Ramos (cell line): ENCODE measurements at regions not wholly inside any gene's neighbourhood (a gene's known extent, or its start where the extent isn't known, plus 50 kb on each side); places are given as distances from the start of the nearest gene placed in this dataset.
"Not testable (repeated sequence)": the region's sequence is repeated elsewhere in the genome, so short reads cannot be mapped to it uniquely, and the experiment has no call there.

Experiments used
- in situ Hi-C: fragments of 300-500 bp; cut with MboI; formaldehyde crosslinking; loops from one replicate; pipeline ENCODE4 v1.14.3; 2022; ENCODE audit warnings: low sequenced_read_pairs; ENCODE audit not compliant: unreplicated experiment

DNA sequence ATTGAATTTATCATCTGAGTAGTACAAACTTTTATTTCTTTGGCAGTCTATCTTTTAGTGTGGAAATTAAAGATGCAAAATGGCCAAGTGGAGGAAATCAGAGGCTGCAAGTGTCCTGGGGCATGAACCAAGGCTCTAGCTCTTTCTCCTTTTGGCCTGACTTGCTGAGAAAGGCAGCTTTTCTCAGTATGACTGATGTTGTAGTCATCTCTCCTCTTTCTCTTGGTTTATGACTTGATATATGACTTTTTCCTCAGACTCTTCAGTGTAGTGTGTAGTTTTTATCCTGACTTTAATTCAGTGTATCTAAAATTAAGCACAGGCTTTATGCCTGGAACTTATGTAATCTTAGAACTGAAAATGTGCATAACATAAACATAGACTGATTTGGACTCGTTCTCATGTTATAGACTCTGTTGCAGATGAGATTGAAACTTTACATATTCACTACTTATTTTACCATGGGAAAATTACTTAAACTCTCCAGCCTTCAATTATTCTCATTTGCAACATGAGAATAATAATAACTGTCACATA is 65.7 kb downstream of the SLITRK5 start:
- in situ Hi-C loops: no loop called here

GRCh38 chr13:87754097-87754496 is 82.9 kb downstream of the SLITRK5 start:
- in situ Hi-C loops: no loop called here

GRCh38 chr13:87769445-87769844 is 98.3 kb downstream of the SLITRK5 start:
- in situ Hi-C loops: no loop called here

GRCh38 chr13:87777387-87777786 is 106.2 kb downstream of the SLITRK5 start:
- in situ Hi-C loops: no loop called here

GRCh38 chr13:87778128-87778527 is 107.0 kb downstream of the SLITRK5 start:
- in situ Hi-C loops: no loop called here

DNA sequence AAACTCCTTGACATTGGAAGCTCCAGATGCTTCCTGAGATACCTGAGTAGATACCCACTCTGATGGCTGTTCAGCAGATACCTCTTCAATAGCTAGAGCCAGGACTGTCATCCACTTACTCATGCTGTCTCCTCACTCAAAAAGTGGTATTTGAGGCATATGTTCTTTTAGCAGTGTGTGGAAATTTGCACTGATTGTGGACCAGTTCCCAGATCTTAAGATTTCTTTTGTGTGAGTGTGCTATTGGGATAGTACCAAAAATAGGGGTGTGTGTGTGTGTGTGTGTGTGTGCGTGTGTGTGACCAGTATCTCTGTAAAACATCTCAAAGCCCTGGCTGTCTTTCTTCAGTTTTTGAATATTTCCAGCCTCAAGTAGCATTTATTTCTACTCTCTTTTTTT is 108.3 kb downstream of the SLITRK5 start:
- in situ Hi-C loops: no loop called here

- in situ Hi-C loops: no loop called here
Observed at GRCh38 chr13:87783366-87783765, 112.2 kb downstream of the SLITRK5 start.

- in situ Hi-C loops: no loop called here
Observed at GRCh38 chr13:87788363-87788762, 117.2 kb downstream of the SLITRK5 start.

DNA sequence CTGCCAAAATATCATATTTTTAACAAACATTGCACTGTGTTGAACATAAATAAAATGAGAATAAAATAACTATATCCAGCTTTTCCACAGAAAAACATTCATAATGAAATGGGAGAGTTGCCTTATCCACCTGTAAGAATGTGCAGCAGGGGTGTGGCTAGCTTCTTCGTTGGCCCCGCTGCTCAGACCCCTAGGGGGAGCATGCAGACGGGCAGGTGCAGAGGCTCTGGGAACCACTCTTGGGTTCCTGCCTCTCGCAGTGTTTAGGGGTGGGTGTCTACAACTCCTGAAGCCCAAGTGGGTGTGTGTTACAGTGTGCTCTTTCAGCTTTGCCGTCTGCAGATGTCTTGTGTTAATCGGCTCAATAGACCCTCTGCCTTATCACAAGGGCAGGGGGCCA is 121.7 kb downstream of the SLITRK5 start:
- in situ Hi-C loops: no loop called here

GRCh38 chr13:87798536-87798935 is 127.4 kb downstream of the SLITRK5 start:
- in situ Hi-C loops: no loop called here

- in situ Hi-C loops: no loop called here
Observed at GRCh38 chr13:87810391-87810801, 139.2 kb downstream of the SLITRK5 start.

DNA sequence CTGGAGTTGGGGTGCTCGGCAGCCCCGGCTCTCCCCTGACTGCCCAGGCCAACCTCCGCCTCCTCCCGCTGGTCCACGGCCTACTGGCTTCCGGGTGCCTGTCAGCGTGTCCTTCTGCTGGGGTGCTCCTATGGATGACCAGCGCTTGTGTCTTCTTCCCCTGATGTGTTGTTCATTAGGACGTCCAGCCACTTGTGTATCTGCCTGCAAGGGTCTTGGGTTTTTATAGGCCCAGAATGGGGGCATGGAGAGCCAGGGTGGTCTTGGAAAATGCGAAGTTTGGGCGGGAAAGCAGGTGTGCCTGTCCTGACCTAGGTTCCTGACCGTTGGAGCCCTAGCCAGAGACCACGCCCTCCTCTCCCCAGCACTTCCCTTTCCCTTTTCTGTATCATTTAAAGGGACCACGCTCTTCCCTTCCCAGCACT is 139.8 kb downstream of the SLITRK5 start:
- in situ Hi-C loops: no loop called here

DNA sequence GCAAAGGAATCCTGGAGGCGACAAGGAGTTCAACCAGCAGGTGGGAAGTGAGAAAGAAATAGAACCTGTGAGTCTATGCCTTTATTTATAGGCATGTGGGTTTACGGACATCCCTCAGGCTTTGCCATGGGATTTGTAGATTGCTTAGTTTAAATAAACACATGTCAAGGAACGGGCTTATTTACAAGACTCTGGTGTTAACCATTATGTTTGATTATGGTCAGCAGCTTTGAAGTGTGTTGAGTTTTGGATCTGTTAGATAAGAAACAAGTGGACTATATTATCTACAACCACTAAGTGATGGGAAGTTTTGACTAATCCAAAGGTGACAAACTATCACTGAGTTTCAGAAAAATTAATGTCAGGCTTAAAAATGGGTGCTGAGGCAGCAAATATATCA is 143.2 kb downstream of the SLITRK5 start:
- in situ Hi-C loops: no loop called here

DNA sequence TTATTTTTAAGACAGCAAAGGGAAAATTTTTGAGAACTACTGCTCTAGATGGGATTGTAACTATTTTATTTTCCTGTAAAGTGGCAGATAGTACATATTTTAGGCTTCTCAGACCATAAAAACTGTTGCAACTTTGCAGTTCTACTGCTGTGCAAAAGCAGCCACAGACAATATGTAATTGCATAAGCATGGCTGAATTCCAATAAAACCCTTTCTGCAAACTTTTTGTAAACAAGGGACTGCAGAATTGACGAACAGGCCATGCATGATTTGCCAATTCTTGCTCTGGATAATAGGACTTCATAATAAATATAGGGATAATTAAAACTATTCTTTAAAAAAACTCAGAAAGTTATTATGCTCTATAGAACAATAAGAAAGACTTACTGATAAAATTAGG is 149.1 kb downstream of the SLITRK5 start:
- in situ Hi-C loops: no loop called here

DNA sequence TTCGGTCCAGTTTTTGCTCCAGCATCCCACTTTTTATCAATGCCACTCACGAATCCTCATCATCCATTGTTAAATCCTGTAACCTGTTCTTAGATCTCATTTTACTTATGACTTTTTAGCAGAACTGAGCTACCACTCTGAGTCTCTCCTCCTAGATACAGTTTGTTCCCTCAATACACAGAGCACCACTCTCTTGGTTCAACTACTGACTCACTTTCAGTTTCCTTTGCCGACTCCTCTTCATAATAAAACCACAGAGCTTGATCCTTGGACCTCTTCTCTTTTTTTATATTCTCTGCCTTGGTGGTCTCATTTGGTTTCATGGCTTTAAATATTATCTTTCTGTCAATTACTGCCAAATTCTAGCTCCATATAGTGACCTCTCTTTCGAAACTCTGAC is 150.3 kb downstream of the SLITRK5 start:
- in situ Hi-C loops: no loop called here

GRCh38 chr13:87826301-87826700 is 155.1 kb downstream of the SLITRK5 start:
- in situ Hi-C loops: not testable (repeated sequence)

- in situ Hi-C loops: no loop called here
Observed at GRCh38 chr13:87827479-87827878, 156.3 kb downstream of the SLITRK5 start.

DNA sequence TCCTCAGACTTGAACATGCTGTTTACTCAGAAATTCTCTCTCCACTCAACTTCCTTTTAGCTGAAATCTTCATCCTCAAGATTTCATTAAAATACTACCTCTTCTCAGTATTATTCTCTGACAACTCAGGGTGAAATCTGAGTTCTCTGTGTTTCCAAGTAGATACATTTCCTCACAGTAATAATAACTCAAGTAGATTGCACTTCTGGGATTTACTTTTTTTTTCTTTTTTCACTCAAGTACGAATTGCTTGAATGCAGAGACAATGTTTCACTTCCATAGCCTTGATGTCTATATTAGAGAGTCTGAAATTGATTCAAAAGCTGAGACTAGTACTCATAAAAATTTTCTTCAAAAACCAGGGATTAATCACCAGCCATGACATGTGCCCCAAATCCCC is 166.4 kb downstream of the SLITRK5 start:
- in situ Hi-C loops: no loop called here

GRCh38 chr13:87837946-87838345 is 166.8 kb downstream of the SLITRK5 start:
- in situ Hi-C loops: no loop called here

DNA sequence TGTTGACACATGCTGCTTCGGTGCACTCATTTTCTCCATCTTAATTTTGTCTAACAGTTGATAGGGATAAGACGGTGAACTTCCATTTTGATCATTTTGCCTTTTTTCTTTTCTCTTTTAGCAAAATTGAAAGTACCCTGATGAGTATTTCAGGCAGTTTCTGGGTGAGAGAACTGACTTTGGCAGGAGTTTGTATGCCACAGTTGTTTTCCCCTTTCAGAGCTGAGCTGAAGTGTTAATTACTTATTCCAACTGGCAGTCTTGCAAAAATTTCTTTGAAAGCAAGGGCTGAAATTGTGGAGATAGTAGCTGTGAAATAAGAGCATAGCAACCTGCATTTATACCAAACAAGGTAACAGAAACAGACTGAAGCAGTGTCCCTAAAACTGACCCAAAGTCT is 180.2 kb downstream of the SLITRK5 start:
- in situ Hi-C loops: no loop called here

GRCh38 chr13:87855553-87855952 is 184.4 kb downstream of the SLITRK5 start:
- in situ Hi-C loops: no loop called here

- in situ Hi-C loops: no loop called here
Observed at GRCh38 chr13:87859261-87859660, 188.1 kb downstream of the SLITRK5 start.

DNA sequence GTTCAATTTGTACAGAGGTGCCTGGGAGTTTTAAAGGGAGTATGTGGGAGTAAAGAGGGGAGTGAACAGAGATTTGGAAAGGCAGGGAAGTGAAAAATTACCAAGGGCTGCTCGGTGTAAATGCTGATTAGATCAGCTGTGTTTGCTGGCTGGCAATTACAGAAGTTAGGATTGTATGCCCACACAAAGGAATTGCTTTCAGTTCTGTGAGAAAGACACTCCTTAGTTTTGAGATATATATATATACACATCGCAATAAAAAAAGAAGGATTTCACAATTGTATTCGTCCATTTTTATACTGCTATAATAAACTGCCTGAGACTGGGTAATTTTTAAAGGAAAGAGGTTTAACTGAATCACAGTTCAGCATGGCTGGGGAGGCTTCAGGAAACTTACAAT is 196.3 kb downstream of the SLITRK5 start:
- in situ Hi-C loops: no loop called here
